D341Med (cell line): ENCODE measurements at regions not wholly inside any gene's neighbourhood (a gene's known extent, or its start where the extent isn't known, plus 50 kb on each side); places are given as distances from the start of the nearest gene placed in this dataset.
A peak's percentile ranks its signal among the peaks of the same experiment; 100 is the strongest.

ENCODE experiments used
- DNase-seq: peaks from one replicate; pipeline ENCODE4 v3.0.0; 2012; ENCODE audit warnings: low spot score

DNA sequence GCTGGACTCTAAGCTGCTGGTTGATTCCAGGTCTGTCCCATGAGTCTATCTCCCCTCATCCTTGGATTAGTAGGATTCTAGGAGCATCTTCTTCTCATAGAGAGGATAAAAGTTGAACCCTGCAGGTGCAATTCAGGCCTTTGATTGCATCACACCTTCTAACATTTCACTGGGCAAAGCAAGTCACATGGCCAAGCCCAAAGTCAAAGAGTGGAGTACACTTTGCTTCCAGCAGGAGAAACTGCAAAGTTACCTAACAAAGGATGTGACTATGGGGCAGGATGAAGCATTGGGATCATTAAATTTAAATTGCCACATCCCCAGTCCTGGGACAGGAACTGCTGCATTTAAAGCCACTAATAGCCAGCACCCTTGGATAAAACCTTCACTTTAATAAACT is 51.0 kb upstream of the EGFLAM start:
- DNase-seq = no peak

DNA sequence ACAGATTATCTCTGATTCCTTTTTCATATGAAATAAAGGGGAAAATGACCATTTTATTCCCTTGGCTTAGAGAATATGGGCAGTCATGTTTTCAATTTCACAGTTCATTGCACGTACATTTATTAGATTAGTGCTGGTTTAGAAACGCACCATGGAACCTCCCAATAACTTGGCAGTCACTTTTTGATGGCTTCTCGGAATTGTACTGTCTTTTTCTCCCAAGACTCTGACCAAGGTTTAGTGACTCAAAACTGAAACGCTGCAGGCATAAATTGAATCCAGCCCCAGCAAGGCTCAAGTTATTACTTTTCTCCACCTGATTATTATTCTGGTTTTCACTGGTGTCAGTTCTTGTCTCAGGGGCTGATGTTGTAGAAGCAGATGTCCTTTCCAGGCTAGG is 55.6 kb upstream of the EGFLAM start:
- DNase-seq = no peak

DNA sequence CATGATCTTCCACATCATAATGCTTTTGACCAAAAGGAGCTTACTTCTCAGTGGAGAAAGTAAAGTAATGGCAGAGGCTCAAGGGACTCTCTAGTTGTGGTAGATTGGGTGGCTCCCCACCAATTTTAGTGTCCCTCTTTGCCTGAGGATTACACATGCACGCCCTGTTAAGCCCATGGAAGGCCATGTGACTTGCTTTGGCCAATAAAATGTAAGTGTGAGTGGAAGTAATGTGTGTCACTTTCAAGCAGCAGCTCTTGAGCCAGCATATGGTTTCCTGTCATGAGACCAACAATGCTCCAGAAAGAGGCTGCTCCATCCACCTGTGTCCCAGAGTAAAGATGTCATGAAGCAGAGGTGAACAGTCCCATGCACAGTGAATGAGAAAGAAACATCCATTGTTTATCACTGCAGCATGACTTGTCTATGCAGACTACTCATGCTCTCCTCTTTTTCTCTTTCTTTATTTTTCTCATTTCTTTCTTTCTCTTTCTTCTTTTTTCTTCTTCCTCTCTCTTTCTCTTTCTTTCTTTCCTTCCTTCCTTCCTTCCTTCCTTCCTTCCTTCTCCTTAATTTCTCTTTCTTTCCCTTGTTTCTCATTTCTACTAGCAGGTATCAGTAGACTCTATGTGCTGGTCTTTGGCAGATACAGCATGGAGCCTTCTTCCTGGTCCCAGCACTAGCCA is 57.3 kb upstream of the EGFLAM start:
- DNase-seq = no peak

DNA sequence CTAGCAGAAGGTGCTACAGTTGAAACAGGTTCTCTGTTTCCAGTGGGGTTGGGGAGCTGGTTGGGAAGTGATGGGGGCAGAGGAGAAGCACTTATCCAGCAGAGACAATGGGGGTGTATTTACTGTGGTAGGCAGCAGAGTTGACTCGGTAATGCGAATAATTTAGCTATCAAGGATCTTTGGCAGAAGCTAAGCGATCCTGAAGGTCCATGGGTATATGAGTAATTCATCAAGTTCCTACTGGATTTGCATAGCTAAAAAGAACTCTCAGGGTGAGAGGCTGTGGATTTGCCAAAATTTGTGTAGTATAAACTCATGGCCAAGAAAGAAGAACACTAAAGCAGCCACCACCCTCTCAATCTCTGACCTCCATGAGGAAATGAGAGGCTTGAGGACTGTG is 61.2 kb upstream of the EGFLAM start:
- no peak for DNase-seq

DNA sequence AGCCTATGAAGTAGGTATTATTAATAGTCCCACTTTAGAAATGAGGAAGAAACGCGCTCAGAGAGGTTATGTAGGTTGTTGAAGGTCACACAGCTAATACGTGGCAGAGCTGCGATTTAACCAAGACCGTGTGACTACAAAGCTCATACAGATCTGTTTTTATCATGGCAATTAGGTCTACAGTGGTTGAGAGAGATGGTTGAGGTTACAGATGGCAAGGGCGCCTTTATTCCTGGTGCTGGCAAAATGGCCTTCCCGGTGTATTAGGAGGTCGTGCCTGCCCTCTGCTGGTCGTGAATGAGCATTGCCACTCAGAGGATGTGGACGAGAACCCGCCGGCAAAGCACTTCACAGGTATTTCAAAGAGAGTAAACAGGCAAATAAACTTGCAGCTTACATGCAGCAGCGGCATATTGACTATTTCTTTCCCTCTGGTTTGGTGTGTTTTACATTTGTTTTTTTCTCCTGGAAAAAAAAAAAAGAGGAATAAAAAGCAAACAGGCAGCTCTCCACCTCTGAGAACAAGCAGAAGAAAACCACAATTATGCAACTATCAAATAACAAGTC is 65.3 kb upstream of the EGFLAM start:
- DNase-seq = peak; percentile 84

DNA sequence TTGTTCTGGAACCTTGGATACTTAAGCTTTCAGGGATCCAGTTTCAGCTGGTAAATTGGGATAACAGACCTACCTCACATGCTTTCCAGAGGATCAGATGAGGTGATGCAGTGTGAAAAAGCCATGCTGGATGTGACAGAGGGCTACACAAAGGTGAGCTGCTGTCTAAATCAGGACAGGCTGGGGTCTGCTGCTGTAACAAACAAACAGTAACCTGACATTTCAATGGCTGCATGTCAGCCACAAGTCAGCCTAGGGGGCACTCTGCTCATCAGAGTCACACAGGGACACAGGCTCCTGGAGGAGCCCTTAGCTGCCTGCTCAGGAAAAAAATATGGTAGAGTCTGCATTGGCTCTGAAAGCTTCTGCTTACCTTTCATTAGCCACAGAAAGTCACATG is 66.7 kb upstream of the EGFLAM start:
- DNase-seq = no peak

DNA sequence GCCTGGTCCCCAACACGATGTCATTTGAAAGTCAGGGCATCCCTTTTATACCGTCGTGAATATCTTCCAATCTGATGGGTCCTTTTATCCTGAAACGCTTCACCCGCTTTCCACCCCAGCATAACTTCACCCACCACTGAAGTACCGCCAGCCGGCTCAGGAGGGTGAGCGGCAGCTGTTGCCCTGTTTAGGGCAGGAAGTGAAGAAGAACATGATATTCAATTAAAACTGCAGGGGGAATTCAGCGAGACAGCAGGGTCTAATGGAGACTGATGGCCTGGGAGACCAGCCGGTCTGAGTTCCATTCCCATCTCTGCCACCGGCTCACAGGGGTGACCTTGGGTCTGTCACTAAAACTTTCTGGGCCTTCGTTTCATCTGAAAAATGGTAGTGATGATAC is 68.2 kb upstream of the EGFLAM start:
- DNase-seq = no peak

DNA sequence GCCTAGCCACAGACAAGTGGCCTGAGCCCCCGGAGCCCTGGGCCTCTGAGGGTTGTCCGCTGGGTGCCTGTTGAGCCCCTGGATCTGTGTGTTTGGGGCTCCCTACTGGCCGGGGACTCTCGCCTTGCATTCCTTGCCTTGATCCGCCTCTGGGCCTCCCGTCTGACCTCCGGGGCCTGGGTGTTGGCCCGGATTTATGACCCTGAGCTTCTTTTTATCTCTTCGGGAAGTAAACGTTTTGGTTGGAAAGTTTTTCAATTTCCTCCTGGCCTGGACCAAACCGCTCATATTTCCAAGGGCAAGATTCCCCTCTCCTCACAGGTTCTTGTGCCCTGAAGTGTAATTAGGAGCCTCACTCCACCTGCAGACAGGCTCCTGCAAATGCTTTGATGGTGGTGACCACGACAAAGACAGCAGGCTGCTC is 69.3 kb upstream of the EGFLAM start:
- no peak for DNase-seq

DNA sequence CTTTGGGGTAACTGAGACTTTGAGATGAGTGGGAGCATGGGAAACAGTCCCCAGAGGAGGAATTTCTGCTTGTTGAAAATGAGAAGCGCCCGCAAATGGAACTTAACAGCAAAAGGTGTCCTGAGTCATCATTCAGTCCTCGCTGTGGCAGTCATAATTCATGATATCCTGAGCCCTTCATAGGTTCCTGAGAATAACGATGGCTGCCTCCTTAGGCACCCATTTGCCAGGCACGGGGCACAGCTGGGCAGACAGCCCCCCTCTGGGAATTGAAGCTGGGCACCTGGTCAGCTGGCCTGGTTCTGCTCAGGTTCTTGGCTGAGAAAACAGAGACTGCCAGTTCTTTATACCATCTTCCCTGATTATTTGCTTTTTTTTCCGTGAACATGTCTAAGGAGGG is 69.8 kb upstream of the EGFLAM start:
- no peak for DNase-seq

DNA sequence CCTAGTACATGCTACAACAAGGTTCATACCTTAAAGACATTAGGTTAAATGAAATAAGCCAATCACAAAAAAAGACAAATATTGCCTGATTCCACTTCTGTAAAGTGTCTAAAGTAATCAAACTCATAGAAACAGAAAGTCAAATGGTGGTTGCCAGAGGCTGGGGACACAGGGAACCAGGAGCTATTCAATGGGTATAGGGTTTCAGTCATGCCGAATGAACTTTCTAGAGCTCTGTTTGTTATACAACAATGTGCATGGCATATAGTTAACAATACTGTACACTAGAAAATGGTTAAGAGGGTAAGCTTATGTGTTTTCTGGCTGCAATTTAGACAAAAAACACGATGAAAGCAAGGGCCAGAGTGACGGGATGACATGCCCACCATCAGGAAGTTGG is 70.8 kb upstream of the EGFLAM start:
- no peak for DNase-seq

DNA sequence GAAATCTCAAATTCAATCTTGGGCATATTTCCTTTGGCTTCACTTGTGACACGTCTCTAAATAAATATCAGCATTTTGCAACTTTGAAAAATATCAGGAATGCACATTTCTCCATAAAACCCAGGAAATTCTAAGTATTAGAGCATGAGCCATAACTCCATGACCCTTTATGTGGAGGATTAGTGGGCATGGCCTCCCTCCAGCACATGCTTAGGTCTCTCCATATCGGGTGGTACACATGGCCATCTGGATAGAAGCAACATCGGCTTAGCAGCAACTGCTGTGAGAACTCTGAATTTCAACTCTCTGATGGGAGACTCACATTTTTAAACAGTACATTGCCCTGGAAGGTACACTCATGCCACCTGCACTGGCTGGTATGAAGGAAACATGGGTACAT is 73.7 kb upstream of the EGFLAM start:
- no peak for DNase-seq

DNA sequence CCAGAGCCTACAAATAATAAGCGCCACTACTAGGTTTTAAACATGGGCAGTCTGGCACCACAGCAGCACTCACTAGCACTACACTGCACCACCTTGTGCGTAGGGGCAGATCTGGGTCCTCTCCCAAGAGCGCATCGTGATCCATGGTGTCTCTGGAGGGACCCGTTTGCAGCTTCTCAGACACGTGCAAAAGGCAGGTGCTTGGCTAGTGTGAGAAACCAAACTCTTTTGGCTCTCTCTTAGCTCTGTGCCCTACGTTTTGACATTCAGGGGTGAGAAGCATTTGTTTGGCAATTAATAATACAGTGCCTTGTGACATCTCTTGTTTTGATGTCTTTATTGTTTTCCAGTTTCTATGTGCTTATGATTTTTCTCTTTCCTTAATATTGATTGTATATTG is 75.4 kb upstream of the EGFLAM start:
- no peak for DNase-seq

DNA sequence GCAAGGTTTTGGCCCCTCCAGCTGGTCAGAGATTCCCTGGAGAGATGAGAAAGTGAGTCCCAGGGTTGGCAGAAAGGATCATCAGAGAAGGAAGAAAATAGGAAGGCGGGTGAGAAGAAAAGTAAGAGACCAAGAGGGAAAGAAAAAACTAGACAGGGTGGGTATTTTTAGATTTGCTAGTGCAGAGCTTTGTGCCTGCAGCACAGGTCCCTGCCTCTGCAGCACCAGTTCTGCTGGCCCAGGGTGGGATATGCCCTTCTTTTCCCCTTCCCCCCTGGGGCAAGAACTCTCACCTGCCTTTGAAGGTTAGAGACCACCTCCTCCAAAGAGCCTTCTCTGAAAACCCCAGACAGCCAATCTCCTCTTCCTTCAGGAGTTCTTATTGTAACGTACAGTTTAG is 90.3 kb upstream of the EGFLAM start:
- no peak for DNase-seq

DNA sequence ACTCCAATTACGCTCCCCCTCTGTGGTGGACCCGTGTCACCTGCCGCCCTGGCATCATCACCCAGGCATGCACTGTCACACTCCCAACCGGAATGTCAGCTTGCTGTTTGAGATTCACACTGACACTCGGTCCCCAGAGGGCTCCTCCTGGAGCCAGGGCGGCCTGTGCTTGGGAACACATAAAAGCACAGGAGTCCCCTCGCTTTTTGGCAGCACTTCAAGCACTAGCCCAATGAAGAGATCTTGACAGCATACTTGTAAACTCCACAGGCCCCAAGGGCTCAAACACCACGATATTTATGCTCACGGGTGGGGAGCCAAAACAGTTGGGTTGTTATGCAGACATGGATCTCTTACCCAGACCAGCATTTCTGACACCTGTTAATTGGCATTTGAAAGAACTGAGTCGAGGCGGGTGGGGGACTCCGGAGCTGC is 90.8 kb upstream of the EGFLAM start:
- no peak for DNase-seq

DNA sequence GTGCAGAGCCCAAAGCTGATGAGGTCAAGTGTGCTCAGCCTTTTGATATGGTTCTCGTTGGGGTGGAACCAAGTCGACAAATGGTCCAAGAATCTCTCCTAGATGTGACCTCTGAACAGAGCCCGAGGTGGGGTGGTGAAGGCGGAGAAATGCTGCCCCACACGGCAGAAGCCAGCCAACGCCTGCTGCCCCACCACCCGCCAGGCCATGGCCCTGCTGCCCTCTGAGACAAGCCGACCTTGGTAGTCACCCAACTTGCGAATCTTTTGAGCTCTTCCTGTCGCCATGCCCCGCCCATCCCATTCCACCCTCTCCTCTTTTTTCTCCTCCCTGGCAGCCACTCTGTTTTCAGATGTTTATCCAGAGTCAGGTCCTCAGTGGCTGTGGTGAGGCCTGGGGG is 91.5 kb upstream of the EGFLAM start:
- no peak for DNase-seq

DNA sequence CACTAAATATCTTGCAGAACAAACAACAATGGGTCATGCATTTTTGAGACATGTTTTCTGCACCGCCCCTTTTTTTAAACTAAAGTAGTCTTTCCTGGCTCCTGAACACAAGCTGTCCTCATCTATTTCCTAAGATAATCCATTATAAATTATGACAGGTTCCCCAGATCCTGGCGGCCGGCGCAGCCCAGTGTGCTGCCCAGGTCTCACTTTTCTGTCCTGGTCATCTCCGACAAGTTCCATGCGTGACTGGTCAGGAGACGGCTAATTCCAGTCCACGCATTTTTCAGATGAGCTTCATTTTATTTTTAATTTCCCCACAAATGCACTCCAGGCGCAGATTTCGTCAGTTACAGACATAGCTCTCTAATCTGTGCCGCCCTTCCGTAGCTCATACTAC is 92.9 kb upstream of the EGFLAM start:
- no peak for DNase-seq

DNA sequence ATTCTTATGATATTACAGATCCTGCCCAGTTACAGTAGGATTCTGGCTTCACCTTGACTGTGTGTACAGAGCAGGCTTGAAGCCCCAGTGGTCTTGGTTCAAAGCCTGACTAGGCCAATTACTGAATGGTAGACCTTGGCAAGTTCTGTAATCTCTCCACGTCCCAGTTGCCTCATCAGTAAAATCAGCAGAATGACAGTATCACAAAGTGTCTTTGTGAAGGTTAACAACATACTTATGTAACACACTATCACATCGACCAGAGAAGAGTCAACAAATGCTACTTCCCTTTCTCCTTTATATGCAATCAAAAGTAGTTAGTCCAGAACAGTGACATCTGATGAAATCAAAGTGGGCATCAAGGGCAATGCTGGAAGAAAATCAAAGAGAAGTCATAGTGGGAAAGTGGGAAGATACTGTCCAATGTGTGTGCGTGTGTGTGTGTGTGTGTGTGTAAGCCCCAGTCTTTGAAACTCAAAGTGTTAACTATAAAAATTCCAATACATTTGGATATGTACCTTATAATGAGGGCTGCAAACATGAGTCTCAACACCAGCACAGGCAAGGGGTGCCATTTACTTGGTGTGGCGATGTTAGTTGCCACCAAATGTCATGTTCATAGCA is 93.5 kb upstream of the EGFLAM start:
- DNase-seq = no peak

DNA sequence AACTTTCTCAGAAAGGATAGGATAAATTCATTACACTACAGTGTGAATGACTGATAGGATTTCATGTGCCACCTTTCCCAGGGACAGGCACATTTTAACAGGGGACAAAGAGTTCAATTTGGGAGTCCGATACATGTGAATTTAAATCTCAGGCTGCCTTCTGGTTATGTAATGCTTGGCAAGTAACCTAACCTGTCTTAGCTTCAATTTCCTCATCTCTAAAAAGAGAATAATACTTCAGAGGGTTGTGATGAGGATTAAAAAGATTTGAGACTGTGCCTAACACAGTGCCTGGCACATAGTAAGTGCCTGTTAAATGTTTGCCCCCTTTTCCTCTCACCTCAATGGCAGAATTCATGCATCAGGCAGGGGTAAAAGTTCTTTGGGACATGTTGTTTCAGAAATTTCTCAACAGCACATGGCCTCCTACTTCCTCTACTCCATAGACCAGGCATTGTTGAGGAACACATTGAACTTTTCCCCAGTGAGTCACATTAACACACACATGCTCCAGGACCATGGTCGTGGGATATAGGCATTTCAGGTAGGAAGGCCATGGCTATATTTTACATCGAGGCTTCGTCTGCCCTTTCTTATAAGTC is 94.6 kb upstream of the EGFLAM start:
- no peak for DNase-seq

DNA sequence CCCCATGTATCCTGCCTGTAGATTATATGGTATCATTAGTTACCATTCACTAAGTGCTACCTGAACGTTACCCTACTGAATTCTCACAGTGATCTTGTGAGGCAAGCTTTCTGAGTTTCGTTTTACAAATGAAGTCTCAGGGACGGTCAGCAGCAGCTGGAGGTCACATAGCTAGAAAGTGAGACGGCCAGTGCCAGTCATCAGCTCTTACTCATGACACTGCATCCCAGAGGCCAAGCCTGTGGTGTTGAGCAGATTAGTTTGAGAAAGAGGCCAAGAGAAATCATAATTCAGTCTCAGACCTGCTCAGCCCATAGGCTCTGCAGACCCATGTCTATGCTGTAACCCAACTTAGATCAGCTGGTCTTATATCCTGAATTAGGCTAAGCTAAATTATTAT is 95.7 kb upstream of the EGFLAM start:
- no peak for DNase-seq

DNA sequence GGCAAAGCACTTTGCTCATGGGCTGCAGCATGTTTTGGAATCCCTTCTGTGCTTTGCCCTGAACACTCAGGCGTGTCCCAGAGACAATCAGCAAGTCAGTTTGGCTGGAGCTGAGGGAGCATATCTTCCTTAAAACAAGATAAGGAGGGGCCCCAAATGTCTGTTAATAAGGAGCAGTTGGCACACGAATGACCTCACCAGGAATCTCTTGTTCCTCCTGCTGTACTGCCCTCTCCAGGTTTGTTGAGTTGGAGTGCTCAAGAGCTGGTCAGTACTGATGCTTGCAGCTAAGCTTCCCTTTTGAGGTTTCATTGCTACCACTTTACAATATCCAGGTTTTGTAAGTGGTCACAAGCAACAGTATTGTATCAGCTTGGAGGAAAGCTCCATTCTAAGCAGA is 101.3 kb upstream of the EGFLAM start:
- DNase-seq = no peak

DNA sequence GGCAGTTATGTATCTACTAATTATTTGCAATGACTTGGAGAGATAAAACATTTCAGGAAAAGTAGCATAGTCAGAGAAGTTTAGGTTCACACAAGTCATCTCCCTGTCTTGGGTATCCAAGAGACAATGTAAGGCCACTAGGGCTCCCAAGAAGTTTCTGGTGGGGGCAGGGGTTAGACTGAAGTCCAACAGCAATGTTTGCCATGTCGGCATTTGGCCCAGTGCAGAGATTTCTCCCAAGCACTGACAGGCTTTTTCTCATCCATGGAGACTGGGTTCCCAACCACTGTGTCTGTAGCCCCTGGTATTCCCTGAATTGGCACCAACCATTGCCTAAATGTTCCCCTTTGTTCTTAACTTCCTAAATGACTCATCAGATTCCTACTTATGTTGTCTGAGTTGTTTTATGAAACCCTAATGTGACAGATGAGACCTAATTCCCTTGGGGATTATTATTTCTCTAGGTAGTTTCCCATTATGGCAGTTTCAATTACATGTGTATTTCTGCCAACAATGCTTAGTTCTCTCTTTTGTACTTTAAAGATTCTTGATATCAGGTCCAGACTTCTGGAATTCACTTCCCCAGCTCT is 103.6 kb upstream of the EGFLAM start:
- no peak for DNase-seq

DNA sequence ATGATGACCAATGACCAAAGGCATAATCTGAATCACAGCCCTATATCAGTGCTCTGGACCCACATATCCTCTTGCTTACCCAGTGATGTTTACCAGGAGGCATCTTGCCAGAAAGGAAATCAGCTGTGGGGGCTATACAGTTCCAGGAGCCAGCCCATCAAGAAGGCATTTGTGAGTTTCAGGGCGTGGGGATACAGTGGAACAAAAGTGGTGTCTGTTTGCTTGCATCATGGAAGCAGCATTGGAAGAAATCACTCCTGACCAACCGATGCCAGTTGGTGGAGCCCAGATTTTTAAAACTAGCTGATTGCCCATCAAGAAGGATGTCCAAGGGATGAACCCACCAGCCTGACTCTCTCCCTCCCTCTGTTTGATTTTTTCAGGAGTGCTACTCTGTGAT is 106.5 kb upstream of the EGFLAM start:
- DNase-seq = no peak

DNA sequence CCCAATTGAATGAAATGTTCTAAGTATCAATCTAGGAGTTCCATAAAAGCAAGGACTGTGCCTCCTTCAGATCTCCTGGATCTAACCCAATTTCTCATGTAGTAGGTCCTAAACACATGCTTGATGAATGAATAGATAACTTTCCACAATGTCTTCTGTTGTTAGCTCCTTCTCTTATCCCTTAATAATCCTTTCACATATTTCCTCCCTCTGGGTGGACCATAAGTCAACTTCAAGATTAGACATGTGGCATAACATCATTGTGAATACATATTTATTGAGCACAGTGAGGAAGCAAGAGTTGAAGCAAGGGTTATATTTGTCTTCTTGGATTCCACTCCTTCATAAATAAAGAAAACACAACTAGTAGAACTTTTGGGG is 108.6 kb upstream of the EGFLAM start:
- DNase-seq = no peak
